ENCODE measurements at regions not wholly inside any gene's neighbourhood (a gene's known extent, or its start where the extent isn't known, plus 50 kb on each side); places are given as distances from the start of the nearest gene placed in this dataset.

DNA sequence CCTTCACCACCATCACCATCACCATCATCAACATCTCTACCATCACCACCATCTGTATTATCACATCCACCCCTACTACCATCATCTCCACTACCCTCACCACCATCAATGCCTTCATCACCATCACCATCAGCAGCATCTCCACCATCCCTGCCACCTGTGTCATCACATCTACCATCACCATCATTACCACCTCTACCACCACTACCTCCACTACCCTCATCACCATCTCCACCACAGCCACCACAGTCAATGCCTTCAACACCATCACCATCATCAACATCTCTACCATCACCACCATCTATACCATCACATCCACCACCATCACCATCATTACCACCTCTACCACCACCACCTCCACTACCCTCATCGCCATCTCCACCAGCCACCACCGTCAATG, 196.7 kb downstream of the SHQ1 start:
- TF ChIP-seq, protein P1, sequence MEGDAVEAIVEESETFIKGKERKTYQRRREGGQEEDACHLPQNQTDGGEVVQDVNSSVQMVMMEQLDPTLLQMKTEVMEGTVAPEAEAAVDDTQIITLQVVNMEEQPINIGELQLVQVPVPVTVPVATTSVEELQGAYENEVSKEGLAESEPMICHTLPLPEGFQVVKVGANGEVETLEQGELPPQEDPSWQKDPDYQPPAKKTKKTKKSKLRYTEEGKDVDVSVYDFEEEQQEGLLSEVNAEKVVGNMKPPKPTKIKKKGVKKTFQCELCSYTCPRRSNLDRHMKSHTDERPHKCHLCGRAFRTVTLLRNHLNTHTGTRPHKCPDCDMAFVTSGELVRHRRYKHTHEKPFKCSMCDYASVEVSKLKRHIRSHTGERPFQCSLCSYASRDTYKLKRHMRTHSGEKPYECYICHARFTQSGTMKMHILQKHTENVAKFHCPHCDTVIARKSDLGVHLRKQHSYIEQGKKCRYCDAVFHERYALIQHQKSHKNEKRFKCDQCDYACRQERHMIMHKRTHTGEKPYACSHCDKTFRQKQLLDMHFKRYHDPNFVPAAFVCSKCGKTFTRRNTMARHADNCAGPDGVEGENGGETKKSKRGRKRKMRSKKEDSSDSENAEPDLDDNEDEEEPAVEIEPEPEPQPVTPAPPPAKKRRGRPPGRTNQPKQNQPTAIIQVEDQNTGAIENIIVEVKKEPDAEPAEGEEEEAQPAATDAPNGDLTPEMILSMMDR (IDR thresholded peaks at IDR 0.05; ENCODE audit: insufficient read depth, low read depth, low read length) = no peak
- no peak for TF ChIP-seq EZH2 (IDR thresholded peaks at IDR 0.05; ENCODE audit: insufficient read depth, low read length)

Data from astrocyte (in vitro differentiated cells and primary cell).